ENCODE measurements at regions not wholly inside any gene's neighbourhood (a gene's known extent, or its start where the extent isn't known, plus 50 kb on each side); places are given as distances from the start of the nearest gene placed in this dataset.

DNA sequence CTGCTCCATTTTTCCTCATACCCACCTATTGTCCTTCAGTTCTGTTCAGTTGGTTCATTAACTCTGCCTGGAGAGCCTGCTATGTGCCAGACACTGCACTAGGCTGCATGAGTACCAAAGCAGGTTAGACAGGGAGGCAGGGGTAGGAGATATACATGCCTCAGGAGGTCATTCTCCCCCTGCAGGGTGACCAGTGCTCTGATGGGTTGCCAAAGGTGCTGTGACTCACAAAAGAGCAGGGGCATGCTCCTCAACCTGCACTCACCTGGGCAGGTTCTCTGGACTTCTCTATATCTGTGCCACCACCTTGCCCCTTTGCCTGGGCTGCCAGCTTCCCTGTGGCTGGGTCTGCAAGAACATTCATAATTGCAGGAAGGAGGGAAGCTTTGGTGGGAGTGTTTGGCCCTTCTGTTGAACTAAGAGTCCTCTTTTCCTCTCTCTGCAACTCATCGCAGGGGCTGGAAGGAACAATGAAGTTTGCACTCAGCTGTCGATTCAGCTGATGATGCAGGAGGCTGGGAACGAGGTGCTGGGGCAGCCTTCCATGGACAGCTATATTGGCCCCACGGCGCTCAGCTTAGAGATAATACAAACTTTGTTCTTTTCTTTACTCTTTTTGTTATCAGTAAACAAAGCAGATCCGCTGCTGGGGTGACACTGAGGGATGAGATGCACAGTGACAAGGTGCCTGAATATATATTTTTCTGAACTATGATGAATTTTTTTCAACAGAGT is 356.4 kb upstream of the PLXNA2 start:
- Histone ChIP-seq H3K4me3 (ENCODE audit: low read length) (no peak overlapping the region), H3K4me2 (ENCODE audit: low read length) (no peak overlapping the region), H3K27me3 (ENCODE audit: control insufficient read depth, insufficient read depth, low read length) (peaks cover 3% of the 10 kb centered on the region), H3K9ac (ENCODE audit: low read depth, low read length) (no peak overlapping the region), H3K4me1 (ENCODE audit: control insufficient read depth, insufficient read depth, low read length) (peaks cover 9% of the 10 kb centered on the region), H3K9me3 (replicated peaks; ENCODE audit: low read length) (no peaks in the 10 kb centered on the region), H3K36me3 (ENCODE audit: insufficient read depth, low read length) (no peaks in the 10 kb centered on the region)

DNA sequence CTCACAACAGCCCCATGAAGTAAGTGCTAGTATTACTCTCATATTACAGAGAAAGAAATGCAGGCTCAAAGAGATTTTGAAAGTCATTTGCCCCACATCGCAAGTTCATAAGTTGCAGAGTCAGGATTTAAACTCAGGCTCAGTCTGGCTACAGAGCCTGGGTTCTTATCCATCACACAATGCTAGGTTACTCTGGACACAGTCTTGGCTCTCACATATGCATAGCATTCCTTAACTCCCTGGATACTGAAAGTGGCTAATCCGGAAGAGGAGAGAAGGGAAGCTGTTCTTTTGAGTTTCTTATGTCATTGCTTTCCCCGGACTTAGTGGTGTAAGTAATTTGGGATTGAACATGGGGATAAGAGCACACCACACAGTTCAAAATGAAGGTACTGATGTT is 357.4 kb upstream of the PLXNA2 start:
- Histone ChIP-seq H3K4me3 (ENCODE audit: low read length) (no peak overlapping the region), H3K9me3 (replicated peaks; ENCODE audit: low read length) (no peaks in the 10 kb centered on the region)

DNA sequence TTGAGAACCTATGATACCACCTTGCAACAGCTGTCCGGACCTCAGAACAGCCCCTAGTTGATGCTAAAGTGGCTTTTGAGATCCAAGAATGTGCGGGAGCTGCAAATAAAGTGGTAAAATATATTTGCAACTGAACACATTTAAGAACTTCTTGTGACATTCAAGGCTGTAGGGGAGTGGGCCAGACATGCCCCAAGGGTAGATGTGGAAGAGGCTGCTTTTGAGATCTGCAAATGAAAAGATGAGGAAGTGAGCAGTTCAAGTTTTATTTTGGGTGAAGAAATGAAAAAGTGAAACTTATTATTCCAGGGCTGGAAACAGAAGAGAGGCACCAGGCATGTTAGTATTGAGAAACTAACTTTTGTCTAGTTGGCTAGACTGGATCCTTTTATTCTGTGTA is 359.5 kb upstream of the PLXNA2 start:
- H3K27me3 ChIP-seq (ENCODE audit: control insufficient read depth, insufficient read depth, low read length), result no peaks in the 10 kb centered on the region
- H3K36me3 ChIP-seq (ENCODE audit: insufficient read depth, low read length), result no peaks in the 10 kb centered on the region
- H3K9ac ChIP-seq (ENCODE audit: low read depth, low read length), result no peak overlapping the region
- H3K4me2 ChIP-seq (ENCODE audit: low read length), result no peak overlapping the region
- H3K9me3 ChIP-seq (replicated peaks; ENCODE audit: low read length), result no peaks in the 10 kb centered on the region
- peaks cover 9% of the 10 kb centered on the region for H3K4me1 ChIP-seq (ENCODE audit: control insufficient read depth, insufficient read depth, low read length)
- H3K4me3 ChIP-seq (ENCODE audit: low read length), result no peak overlapping the region

More for the DNA sequence above, 357.4 kb upstream of the PLXNA2 start:
- peaks cover 9% of the 10 kb centered on the region for H3K4me1 ChIP-seq (ENCODE audit: control insufficient read depth, insufficient read depth, low read length)
- H3K9ac ChIP-seq (ENCODE audit: low read depth, low read length), result no peak overlapping the region
- no peaks in the 10 kb centered on the region for H3K36me3 ChIP-seq (ENCODE audit: insufficient read depth, low read length)
- H3K27me3 ChIP-seq (ENCODE audit: control insufficient read depth, insufficient read depth, low read length), result peaks cover 3% of the 10 kb centered on the region
- no peak overlapping the region for H3K4me2 ChIP-seq (ENCODE audit: low read length)

DNA sequence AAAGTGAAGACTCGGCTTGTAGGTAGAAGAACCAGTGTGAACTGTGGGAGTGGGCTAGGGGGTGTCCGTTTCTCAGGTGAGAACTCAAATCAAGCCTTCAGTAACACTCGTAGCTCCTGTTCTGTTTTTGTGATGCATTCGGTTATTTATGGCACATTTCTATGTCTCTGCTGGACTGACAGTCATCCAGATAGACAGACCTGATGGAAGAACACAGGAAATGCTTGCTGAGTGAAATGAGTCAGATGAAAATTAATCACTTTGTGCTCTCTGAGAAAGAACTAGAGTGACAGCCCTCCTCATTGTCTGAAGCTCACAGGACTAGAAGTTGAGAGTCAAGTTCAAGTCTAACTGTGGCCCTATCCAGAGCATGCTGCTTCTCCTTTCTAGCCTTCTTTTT is 360.1 kb upstream of the PLXNA2 start:
- Histone ChIP-seq H3K9ac (ENCODE audit: low read depth, low read length) (no peak overlapping the region), H3K4me1 (ENCODE audit: control insufficient read depth, insufficient read depth, low read length) (peaks cover 9% of the 10 kb centered on the region), H3K27me3 (ENCODE audit: control insufficient read depth, insufficient read depth, low read length) (no peaks in the 10 kb centered on the region), H3K36me3 (ENCODE audit: insufficient read depth, low read length) (no peaks in the 10 kb centered on the region), H3K9me3 (replicated peaks; ENCODE audit: low read length) (no peaks in the 10 kb centered on the region), H3K4me3 (ENCODE audit: low read length) (no peak overlapping the region), H3K4me2 (ENCODE audit: low read length) (no peak overlapping the region)

DNA sequence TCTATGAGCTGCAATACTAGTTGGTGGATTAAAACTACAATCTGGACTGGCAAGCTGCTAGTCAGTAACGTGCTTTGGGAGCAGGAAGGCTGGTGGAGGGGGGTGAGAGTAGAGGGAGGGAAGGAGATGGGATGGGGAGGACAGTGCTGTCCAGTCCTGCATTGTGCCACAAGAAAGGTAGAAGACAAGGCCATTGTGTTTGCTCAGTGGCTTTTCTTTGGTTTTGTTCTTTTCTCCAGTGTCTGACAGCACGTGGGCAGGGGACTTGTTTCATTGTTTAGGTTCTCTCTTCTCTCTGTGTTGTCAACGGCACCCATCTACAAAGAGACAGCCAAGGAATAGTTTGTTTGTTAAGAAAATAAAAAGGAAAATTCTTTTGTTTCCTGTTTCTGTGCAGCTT is 362.8 kb upstream of the PLXNA2 start:
- H3K9me3 ChIP-seq (replicated peaks; ENCODE audit: low read length), result no peaks in the 10 kb centered on the region

DNA sequence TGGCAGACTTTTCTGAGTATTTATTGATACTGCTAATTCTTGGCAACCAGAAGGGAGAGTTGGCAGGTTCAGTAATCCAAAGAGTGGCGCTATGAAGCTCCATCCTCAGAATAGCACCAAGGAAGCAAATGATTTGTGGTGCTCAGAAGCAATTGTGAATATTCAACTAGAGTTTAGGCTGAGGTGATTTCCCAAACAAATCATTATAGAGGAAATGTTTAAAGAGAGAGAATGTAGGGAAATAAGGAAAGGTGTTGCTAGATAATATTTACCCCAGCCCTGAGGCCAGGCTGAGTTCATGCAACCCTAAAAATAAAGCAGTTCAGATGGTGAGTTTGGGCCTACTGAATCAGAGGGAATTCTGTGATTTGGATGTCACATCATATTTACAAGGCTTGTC is 363.4 kb upstream of the PLXNA2 start:
- H3K4me1 ChIP-seq (ENCODE audit: control insufficient read depth, insufficient read depth, low read length), result peaks cover 9% of the 10 kb centered on the region
- no peak overlapping the region for H3K4me2 ChIP-seq (ENCODE audit: low read length)
- no peak overlapping the region for H3K9ac ChIP-seq (ENCODE audit: low read depth, low read length)
- H3K9me3 ChIP-seq (replicated peaks; ENCODE audit: low read length), result no peaks in the 10 kb centered on the region
- no peak overlapping the region for H3K4me3 ChIP-seq (ENCODE audit: low read length)
- no peaks in the 10 kb centered on the region for H3K36me3 ChIP-seq (ENCODE audit: insufficient read depth, low read length)
- no peaks in the 10 kb centered on the region for H3K27me3 ChIP-seq (ENCODE audit: control insufficient read depth, insufficient read depth, low read length)

More for the DNA sequence above, 362.8 kb upstream of the PLXNA2 start:
- Histone ChIP-seq H3K4me1 (ENCODE audit: control insufficient read depth, insufficient read depth, low read length) (peaks cover 9% of the 10 kb centered on the region), H3K27me3 (ENCODE audit: control insufficient read depth, insufficient read depth, low read length) (no peaks in the 10 kb centered on the region), H3K9ac (ENCODE audit: low read depth, low read length) (no peak overlapping the region), H3K36me3 (ENCODE audit: insufficient read depth, low read length) (no peaks in the 10 kb centered on the region), H3K4me3 (ENCODE audit: low read length) (no peak overlapping the region), H3K4me2 (ENCODE audit: low read length) (no peak overlapping the region)

DNA sequence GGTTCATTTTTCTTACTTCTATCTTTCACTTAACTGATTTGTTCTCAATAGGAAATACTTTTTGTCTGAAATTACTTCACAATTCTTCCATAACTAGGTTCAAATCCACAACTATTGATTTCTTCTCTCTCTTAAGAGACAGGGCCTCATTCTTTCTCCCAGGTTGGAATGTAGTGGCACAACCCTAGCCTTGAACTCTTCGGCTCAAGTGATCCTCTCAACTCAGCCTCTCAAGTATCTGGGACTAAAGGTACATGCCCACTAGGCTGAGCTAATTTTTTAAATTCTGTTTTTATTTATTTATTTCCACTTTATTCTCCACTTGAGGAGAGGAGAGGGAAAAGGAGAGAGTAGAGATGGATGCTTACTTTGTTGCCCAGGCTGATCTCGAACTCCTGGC is 370.4 kb upstream of the PLXNA2 start:
- Histone ChIP-seq H3K9ac (ENCODE audit: low read depth, low read length) (no peak overlapping the region), H3K4me2 (ENCODE audit: low read length) (no peak overlapping the region), H3K36me3 (ENCODE audit: insufficient read depth, low read length) (no peaks in the 10 kb centered on the region), H3K9me3 (replicated peaks; ENCODE audit: low read length) (no peaks in the 10 kb centered on the region), H3K4me3 (ENCODE audit: low read length) (no peak overlapping the region), H3K27me3 (ENCODE audit: control insufficient read depth, insufficient read depth, low read length) (no peaks in the 10 kb centered on the region), H3K4me1 (ENCODE audit: control insufficient read depth, insufficient read depth, low read length) (no peaks in the 10 kb centered on the region)

DNA sequence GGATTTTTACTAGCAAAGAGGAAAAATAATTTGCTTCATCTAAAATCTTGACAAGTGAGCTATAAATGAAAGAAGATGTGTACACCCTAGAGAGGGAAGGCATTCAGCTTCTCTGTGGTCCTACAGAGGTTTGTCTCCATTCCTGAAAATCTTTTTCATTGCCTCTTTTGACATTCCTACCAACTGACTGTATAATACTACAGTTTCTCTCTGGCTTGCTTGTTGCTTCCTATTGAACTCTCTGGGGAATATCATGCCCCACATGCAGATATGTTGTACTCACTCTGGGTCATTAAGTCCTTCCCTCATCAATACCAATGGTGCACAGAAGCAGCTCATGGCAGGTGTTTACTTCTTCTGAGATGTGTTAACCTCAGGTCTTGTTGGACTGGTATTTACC is 371.2 kb upstream of the PLXNA2 start:
- H3K4me2 ChIP-seq (ENCODE audit: low read length), result no peak overlapping the region
- H3K36me3 ChIP-seq (ENCODE audit: insufficient read depth, low read length), result no peaks in the 10 kb centered on the region
- no peaks in the 10 kb centered on the region for H3K4me1 ChIP-seq (ENCODE audit: control insufficient read depth, insufficient read depth, low read length)
- H3K27me3 ChIP-seq (ENCODE audit: control insufficient read depth, insufficient read depth, low read length), result no peaks in the 10 kb centered on the region
- H3K9me3 ChIP-seq (replicated peaks; ENCODE audit: low read length), result no peaks in the 10 kb centered on the region
- no peak overlapping the region for H3K9ac ChIP-seq (ENCODE audit: low read depth, low read length)
- H3K4me3 ChIP-seq (ENCODE audit: low read length), result no peak overlapping the region

DNA sequence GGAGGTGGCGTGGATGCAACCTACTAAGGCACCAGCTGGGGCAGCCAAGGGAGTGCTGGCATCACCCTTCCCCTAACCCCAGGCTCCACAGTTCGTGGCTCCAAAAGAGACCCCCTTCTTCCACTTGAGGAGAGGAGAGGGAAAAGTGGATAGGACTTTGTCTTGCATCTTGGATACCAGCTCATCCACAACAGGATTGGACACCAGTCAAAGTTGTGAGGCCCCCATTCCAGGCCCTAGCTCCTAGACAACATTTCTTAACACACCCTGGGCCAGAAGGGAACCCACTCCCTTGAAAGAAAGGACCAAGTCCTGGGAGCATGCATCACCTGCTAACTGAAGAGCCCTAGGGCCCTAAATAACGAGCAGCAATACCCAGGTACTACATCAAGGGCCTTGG is 372.6 kb upstream of the PLXNA2 start:
- no peak overlapping the region for H3K4me2 ChIP-seq (ENCODE audit: low read length)
- no peaks in the 10 kb centered on the region for H3K27me3 ChIP-seq (ENCODE audit: control insufficient read depth, insufficient read depth, low read length)
- no peaks in the 10 kb centered on the region for H3K9me3 ChIP-seq (replicated peaks; ENCODE audit: low read length)
- no peak overlapping the region for H3K4me3 ChIP-seq (ENCODE audit: low read length)
- H3K4me1 ChIP-seq (ENCODE audit: control insufficient read depth, insufficient read depth, low read length), result no peaks in the 10 kb centered on the region
- H3K9ac ChIP-seq (ENCODE audit: low read depth, low read length), result no peak overlapping the region
- no peaks in the 10 kb centered on the region for H3K36me3 ChIP-seq (ENCODE audit: insufficient read depth, low read length)

DNA sequence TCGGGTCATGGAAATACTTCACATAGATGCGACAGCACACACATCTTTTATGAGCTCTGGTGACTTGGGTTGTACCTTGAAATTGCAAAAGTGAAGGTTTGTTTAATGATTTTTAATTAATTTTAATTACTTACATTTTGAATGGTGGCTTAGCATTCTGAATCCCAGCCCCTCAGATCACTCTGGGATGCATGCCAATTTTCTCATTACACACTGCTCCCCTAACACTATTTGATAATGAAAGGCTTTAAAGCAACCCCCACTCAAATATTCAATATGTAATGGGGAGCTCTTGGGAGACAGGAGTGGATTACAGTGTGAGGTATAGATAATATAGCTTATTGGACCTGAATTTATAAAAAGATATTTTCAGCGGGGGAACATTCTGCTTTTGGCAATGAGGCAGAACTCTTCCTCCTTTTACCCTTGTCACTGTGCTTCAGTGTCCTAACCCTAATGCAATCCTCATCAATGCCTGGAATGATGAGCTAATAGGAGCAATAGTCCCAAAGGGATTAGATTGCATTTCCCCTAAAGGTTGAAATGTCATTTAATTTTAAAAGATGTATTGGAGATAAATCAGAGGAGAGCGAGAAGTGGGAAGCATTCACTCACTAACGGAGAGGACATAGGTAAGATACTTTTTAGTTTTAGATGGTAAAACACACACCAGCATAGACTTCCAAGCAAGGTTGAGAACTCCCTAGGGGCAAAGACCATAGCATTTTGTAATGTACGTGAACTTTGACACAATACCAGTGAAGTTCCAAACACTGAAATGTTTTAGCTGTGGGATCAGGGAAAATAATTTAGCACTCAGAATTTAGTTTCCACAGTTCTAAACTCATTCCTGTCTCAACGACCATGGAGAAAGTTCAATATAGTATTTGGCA is 384.1 kb upstream of the PLXNA2 start:
- H3K4me1 ChIP-seq (ENCODE audit: control insufficient read depth, insufficient read depth, low read length), result no peaks in the 10 kb centered on the region
- H3K27me3 ChIP-seq (ENCODE audit: control insufficient read depth, insufficient read depth, low read length), result peaks cover 6% of the 10 kb centered on the region
- no peak overlapping the region for H3K9ac ChIP-seq (ENCODE audit: low read depth, low read length)
- H3K4me2 ChIP-seq (ENCODE audit: low read length), result no peak overlapping the region
- H3K4me3 ChIP-seq (ENCODE audit: low read length), result no peak overlapping the region
- no peaks in the 10 kb centered on the region for H3K9me3 ChIP-seq (replicated peaks; ENCODE audit: low read length)
- no peaks in the 10 kb centered on the region for H3K36me3 ChIP-seq (ENCODE audit: insufficient read depth, low read length)

DNA sequence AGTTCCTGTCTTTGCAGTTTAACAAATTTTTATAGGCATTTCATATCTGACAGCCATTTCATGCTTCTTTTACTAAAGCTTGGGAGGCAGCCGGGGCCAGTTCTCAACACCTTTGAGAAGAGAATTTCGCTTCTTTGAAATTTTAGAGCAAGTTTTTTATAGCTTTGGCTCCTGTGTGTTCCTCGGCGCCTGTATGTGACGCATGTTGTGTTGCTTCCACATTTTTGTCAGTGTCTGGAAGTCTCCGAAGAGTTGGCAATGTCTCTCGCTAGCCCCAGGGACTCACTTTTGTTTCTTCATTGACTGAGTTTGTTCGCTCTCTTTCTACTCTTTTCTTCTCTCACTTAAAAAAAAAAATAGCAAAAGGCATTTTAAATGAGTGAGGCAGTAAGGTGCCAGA is 386.9 kb upstream of the PLXNA2 start:
- Histone ChIP-seq H3K9me3 (replicated peaks; ENCODE audit: low read length) (no peaks in the 10 kb centered on the region), H3K4me2 (ENCODE audit: low read length) (no peak overlapping the region), H3K9ac (ENCODE audit: low read depth, low read length) (no peak overlapping the region), H3K4me1 (ENCODE audit: control insufficient read depth, insufficient read depth, low read length) (no peaks in the 10 kb centered on the region), H3K27me3 (ENCODE audit: control insufficient read depth, insufficient read depth, low read length) (peaks cover 21% of the 10 kb centered on the region), H3K36me3 (ENCODE audit: insufficient read depth, low read length) (no peaks in the 10 kb centered on the region), H3K4me3 (ENCODE audit: low read length) (no peak overlapping the region)
